OCI-LY1 (cell line): ENCODE measurements at regions not wholly inside any gene's neighbourhood (a gene's known extent, or its start where the extent isn't known, plus 50 kb on each side); places are given as distances from the start of the nearest gene placed in this dataset.
A peak's percentile ranks its signal among the peaks of the same experiment; 100 is the strongest.

Experiments
- H2AFZ ChIP-seq: fragments of 200-600 bp; sonication (generic), shearing (Covaris generic); 2 replicates; pipeline ENCODE4 v1.6.0; 2014; ENCODE audit warnings: antibody characterized with exemption, mild to moderate bottlenecking, low read length
- H3F3A ChIP-seq: fragments of 200-600 bp; sonication (generic), shearing (Covaris generic); 2 replicates; pipeline ENCODE4 v1.6.0; 2014; ENCODE audit warnings: mild to moderate bottlenecking, antibody characterized with exemption, low read length, moderate library complexity; ENCODE audit not compliant: insufficient read depth
- H3K27ac ChIP-seq: fragments of 200-600 bp; sonication (generic); 2 replicates; pipeline ENCODE4 v1.5.1; 2014; ENCODE audit warnings: low read length, mixed run types, mild to moderate bottlenecking, low read depth; ENCODE audit not compliant: poor library complexity, severe bottlenecking
- H3K27me3 ChIP-seq: fragments of 200-600 bp; sonication (generic); 2 replicates; pipeline ENCODE4 v1.6.0; 2014; ENCODE audit warnings: antibody characterized with exemption, mild to moderate bottlenecking, low read length, moderate library complexity; ENCODE audit not compliant: insufficient read depth
- H3K36me3 ChIP-seq: fragments of 200-600 bp; sonication (generic); 2 replicates; pipeline ENCODE4 v1.6.1; 2014; ENCODE audit warnings: mild to moderate bottlenecking, antibody characterized with exemption, low read length, moderate library complexity, mixed read lengths; ENCODE audit not compliant: insufficient read depth
- H3K4me1 ChIP-seq: fragments of 200-600 bp; sonication (generic); 2 replicates; pipeline ENCODE4 v1.5.1; 2014; ENCODE audit warnings: mild to moderate bottlenecking, low read length, moderate library complexity; ENCODE audit not compliant: insufficient read depth, severe bottlenecking
- H3K4me2 ChIP-seq: fragments of 200-600 bp; sonication (generic), shearing (Covaris generic); 2 replicates; pipeline ENCODE4 v1.6.1; 2014; ENCODE audit warnings: low read length
- H3K4me3 ChIP-seq: fragments of 200-600 bp; sonication (generic); 2 replicates; pipeline ENCODE4 v1.5.1; 2014; ENCODE audit warnings: low read length, low read depth, mild to moderate bottlenecking, mixed read lengths; ENCODE audit not compliant: poor library complexity, severe bottlenecking
- H3K79me2 ChIP-seq: fragments of 200-600 bp; shearing (Covaris generic); 2 replicates; pipeline ENCODE4 v1.6.1; 2016; ENCODE audit warnings: mixed run types, low read length, mixed read lengths; ENCODE audit not compliant: insufficient read depth
- H3K9ac ChIP-seq: fragments of 200-600 bp; sonication (generic), shearing (Covaris generic); 2 replicates; pipeline ENCODE4 v1.6.1; 2014; ENCODE audit warnings: mild to moderate bottlenecking, low read length, mixed read lengths
- H3K9me2 ChIP-seq: fragments of 200-600 bp; sonication (generic), shearing (Covaris generic); 2 replicates; pipeline ENCODE4 v1.6.1; 2014; ENCODE audit warnings: low read depth, mild to moderate bottlenecking, low read length, mixed read lengths
- H3K9me3 ChIP-seq: fragments of 200-600 bp; shearing (Covaris generic); 2 replicates; pipeline ENCODE4 v1.6.1; 2014; ENCODE audit warnings: low read length, mixed read lengths
- H4K20me1 ChIP-seq: fragments of 200-600 bp; sonication (generic), shearing (Covaris generic); 2 replicates; pipeline ENCODE4 v1.6.0; 2016; ENCODE audit warnings: mild to moderate bottlenecking, low read length; ENCODE audit not compliant: insufficient read depth
- CTCF ChIP-seq: fragments of 200-600 bp; sonication (generic), shearing (Covaris generic); IDR thresholded peaks from 2 replicates; pipeline ENCODE4 v1.5.1; 2017; ENCODE audit warnings: mild to moderate bottlenecking, antibody characterized with exemption, low read length, moderate library complexity, mixed read lengths
- EZH2 ChIP-seq: fragments of 200-600 bp; sonication (generic), shearing (Covaris generic); IDR thresholded peaks from 2 replicates; pipeline ENCODE4 v1.8.0; 2017; ENCODE audit warnings: borderline replicate concordance, mixed run types, mild to moderate bottlenecking, antibody characterized with exemption, low read length, moderate library complexity, mixed read lengths

DNA sequence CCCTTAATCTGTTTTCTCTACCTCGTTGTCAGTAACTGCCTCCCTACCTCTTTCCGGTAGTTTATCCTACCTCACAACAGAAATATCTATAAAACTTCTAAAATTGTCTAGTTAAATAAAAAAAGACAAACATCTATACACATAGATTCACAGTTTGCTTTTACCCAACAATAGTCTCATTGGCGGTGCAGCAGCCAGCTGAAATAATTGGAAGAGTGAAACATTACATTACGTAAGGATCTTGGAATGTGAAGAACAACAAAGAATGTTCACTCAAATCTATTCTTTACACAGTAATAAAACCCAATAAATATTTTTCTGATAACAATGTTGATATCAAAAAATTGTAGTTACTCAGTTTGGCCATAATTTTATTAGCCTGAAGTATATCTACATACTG is 115.5 kb upstream of the ARPP21 start:
- Histone ChIP-seq H3K4me1 (peaks cover 15% of the 10 kb centered on the region), H3K4me3 (no peak overlapping the region), H3K79me2 (no peaks in the 10 kb centered on the region), H3K9me3 (no peaks in the 10 kb centered on the region), H3F3A (no peaks in the 10 kb centered on the region), H3K4me2 (no peak overlapping the region), H3K9me2 (no peaks in the 10 kb centered on the region), H3K9ac (no peak overlapping the region), H4K20me1 (no peaks in the 10 kb centered on the region), H2AFZ (peak overlapping the region; percentile 48; the same call in 1 of the 2 replicates), H3K36me3 (no peaks in the 10 kb centered on the region), H3K27ac (no peak overlapping the region), H3K27me3 (no peaks in the 10 kb centered on the region)
- TF ChIP-seq EZH2, result no peak
- no peak for TF ChIP-seq CTCF

GRCh38 chr3:35524856-35525255 is 114.5 kb upstream of the ARPP21 start:
- H3K27me3 ChIP-seq, result no peaks in the 10 kb centered on the region
- H3K36me3 ChIP-seq, result no peaks in the 10 kb centered on the region
- no peak overlapping the region for H2AFZ ChIP-seq
- no peak overlapping the region for H3K4me3 ChIP-seq
- no peak for TF ChIP-seq CTCF
- H3K79me2 ChIP-seq, result no peaks in the 10 kb centered on the region
- H3F3A ChIP-seq, result no peaks in the 10 kb centered on the region
- H3K9me3 ChIP-seq, result no peaks in the 10 kb centered on the region
- no peaks in the 10 kb centered on the region for H3K9me2 ChIP-seq
- no peak overlapping the region for H3K9ac ChIP-seq
- H3K27ac ChIP-seq, result no peak overlapping the region
- no peaks in the 10 kb centered on the region for H4K20me1 ChIP-seq
- H3K4me1 ChIP-seq, result peaks cover 15% of the 10 kb centered on the region
- no peak overlapping the region for H3K4me2 ChIP-seq

DNA sequence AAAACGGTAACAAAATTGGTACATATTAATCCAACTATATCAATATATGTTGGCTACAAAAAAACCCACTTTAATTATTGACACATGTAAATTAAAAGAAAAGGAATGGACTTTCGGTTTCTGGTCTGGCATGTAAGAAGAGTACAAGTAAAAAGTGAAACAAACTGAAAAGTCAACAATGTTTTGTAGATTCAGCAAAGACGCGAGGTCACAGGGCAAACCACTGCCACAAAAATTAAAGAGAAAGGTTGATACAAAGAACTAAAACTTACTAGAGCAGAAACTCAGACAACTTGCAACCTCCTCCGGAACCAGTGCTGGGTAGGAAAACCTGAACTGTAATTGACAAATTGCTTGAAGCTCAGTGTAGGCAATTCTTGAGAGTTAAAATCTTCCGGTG is 110.6 kb upstream of the ARPP21 start:
- H3K4me3 ChIP-seq, result no peak overlapping the region
- no peak overlapping the region for H3K27ac ChIP-seq
- no peaks in the 10 kb centered on the region for H3F3A ChIP-seq
- no peaks in the 10 kb centered on the region for H3K27me3 ChIP-seq
- H3K9me3 ChIP-seq, result no peaks in the 10 kb centered on the region
- H4K20me1 ChIP-seq, result no peaks in the 10 kb centered on the region
- H3K9me2 ChIP-seq, result no peaks in the 10 kb centered on the region
- H2AFZ ChIP-seq, result no peak overlapping the region
- TF ChIP-seq EZH2, result no peak
- TF ChIP-seq CTCF, result no peak
- H3K9ac ChIP-seq, result no peak overlapping the region
- no peaks in the 10 kb centered on the region for H3K36me3 ChIP-seq
- no peak overlapping the region for H3K4me2 ChIP-seq
- no peaks in the 10 kb centered on the region for H3K4me1 ChIP-seq
- H3K79me2 ChIP-seq, result no peaks in the 10 kb centered on the region
